ENCODE measurements at regions not wholly inside any gene's neighbourhood (a gene's known extent, or its start where the extent isn't known, plus 50 kb on each side); places are given as distances from the start of the nearest gene placed in this dataset.
"Not testable (repeated sequence)": the region's sequence is repeated elsewhere in the genome, so short reads cannot be mapped to it uniquely, and the experiment has no call there.

DNA sequence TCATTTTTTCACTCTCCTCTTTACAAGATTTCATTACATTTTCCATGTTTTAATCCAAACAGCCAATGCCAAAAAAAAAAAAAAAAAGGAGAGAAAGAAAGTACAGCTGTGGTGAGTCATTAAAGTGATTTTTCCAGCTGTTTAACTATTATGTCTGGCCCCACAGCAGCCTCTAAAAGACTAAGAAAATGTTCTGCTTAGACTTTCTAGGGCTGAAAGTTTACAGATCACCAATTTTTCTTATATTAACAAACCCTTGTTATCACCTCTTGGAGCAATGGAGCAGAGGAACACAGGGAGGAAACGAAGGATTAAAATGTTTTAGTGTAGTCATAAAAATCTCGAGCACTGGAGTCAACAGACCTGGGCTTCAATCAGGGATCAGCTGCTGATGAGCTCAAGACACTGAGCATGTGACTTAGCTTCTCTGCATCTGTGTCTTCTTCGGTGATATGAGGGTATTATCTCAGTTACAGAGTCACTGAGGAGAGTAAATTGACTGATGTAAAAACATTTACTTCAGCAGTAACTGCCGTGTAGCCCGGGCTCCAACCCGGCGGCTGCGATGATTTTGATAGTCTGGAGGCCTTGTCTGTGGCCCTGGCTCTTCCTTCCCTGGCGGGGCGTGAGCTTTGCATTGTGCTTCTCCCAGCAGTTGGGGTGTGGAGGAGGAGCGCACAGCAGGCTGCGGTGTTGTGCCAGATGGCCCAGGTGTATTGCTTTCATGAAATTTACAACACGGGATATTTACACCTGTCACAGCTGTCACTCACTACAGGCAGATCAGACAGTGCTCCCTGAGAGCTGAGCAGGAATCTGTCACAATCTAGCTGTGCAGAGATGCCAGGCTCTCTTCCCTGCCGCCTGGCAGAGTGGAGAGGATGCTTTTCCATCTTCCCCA lies 298.3 kb upstream of the FZD8 start:
- DNase-seq (ENCODE audit: low spot score) = peak; percentile 38

DNA sequence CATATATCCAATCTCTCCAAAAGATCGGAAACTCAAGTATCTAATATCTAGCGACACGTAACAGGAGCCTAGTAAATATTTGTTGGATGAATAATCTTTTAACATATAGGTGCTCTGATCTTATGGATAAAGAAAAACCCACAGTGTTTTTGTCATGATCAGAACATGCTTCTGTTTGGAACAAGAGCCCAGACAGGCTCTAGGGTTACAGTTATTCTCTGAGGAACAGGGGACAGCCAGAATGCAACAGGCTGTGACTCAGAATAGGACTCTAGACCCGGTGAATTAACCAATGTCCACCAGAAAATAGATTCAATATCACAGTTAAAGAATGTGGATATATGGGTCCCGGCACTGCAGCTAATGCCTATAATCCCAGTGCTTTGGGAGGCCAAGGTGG lies 296.1 kb upstream of the FZD8 start:
- no peak for DNase-seq (ENCODE audit: low spot score)

DNA sequence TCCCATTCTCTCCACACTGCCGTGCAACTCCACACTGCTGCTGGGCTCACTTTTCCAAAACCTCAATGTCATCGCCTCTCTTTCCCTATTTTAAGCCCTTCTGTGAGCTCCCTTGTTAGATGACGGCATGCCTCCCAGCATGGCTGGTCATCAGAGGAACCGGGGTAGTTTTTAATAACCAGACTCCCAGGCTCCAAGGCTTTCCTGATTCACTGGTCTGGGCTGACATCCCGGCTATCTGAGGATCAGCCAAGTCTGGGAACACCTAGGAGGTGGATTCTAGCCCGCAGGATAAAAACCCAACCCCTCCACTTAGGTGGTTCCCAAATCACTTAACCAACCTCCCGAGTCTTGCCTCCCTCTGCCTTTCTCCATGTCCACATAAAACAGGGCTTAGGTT lies 295.4 kb upstream of the FZD8 start:
- DNase-seq (ENCODE audit: low spot score) = no peak

GRCh38 chr10:35934642-35934995 lies 292.5 kb upstream of the FZD8 start:
- no peak for DNase-seq (ENCODE audit: low spot score)

DNA sequence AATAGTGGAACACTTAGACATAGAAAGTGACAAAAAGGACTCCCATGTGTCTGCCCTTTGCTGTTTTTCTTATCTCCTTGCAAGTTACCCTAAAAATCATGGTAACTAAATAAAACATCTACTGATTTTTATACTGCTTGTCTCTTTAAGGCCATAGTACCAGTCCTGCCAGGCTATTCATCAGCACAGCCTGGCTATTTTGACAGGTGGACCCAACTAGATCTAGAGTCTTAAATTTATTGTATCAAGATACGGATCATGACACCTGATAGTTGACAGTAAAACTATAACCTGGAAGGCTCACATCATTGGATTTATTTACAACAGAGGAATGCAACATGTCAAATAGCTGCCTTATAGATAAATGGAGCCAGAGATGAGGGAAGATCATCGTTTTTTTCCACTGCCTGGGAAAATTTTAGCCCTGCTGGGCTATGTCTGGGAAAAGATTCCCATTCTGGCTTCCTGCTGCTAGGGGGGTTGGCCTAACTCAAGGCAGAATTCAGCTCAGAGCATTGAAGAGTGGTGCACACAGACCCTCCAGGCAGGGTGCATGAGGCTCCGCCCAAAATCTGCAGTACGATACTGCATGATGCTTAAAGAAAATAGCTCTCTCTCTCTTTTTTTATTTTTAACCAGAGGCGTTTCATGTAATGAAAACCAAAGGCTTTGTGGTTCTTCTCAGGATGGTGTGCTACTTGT lies 292.0 kb upstream of the FZD8 start:
- DNase-seq (ENCODE audit: low spot score) = no peak

DNA sequence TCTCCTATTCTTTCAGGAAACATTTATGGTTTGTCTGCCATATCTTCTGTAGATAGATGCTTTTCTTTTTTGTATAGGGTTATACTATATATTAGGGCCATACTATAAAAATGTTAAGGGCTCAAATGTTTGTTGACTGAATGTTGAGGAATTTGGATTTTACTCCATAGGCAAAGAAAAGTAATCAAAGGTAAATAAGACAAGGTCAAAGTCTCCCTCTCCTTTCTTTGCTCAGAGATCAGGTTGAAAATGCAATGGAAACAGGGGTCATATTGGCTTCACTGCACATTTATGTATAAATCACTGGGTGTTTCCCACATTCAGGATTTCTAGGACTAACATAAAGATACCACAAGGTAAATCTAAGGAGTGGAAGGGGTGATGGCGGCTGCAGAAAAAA lies 291.4 kb upstream of the FZD8 start:
- no peak for DNase-seq (ENCODE audit: low spot score)

DNA sequence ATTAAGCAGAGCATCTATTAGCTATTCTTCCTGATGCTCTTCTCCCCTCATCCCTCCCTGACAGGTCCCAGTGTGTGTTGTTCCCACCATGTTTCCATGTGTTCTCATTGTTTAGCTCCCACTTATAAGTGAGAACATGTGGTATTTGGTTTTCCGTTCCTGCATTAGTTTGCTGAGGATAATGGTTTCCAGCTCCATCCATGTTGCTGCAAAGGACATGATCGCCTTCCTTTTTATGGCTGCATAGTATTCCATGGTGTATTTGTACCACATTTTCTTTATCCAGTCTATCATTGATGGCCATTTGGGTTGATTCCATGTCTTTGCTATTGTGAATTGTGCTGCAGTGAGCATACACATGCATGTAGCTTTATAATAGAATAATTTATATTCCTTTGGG lies 287.9 kb upstream of the FZD8 start:
- not testable (repeated sequence) for DNase-seq (ENCODE audit: low spot score)

GRCh38 chr10:35928748-35929147 lies 286.7 kb upstream of the FZD8 start:
- DNase-seq (ENCODE audit: low spot score) = no peak

GRCh38 chr10:35927990-35928488 lies 285.9 kb upstream of the FZD8 start:
- no peak for DNase-seq (ENCODE audit: low spot score)

DNA sequence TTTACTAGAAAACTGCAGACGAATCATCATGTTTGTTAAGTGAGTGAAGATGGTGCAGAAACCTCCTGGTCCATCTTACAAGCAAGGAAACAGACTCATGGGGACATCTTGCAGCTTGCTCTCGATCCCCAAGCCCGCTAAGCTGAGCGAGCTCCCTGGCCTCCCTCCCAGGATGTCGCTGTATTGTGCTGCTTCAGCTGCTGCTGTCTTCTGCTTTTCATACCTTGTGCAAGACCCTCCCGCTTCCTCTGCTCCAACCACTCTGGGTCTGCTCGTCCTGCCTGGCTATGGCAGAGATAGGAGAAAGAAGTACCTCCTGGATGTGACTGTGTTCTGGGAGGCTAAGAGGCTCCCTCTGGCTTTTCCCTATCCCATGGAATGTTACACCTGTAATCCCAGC lies 285.2 kb upstream of the FZD8 start:
- DNase-seq (ENCODE audit: low spot score) = no peak

- DNase-seq (ENCODE audit: low spot score) = no peak
Measured at GRCh38 chr10:35926846-35927245, 284.8 kb upstream of the FZD8 start.

DNA sequence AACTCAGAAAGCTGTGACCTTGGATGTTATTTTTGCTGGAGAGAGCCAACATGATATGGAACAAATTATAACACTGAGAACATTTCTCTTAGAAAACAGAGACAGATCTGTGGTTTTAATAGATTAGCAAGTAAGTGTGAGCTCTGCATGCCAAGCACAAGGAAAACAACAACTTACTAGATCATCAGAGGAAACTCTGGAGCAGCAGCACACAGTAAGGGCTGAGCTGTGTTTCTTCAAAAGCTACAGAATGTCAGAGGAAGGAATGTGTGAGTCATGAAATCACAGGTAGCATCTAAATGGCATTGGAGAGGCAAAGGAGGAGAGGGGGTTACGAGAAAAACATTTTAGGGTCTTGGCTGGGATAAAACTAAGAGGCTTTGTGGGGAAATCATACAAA lies 283.4 kb upstream of the FZD8 start:
- DNase-seq (ENCODE audit: low spot score) = no peak

DNA sequence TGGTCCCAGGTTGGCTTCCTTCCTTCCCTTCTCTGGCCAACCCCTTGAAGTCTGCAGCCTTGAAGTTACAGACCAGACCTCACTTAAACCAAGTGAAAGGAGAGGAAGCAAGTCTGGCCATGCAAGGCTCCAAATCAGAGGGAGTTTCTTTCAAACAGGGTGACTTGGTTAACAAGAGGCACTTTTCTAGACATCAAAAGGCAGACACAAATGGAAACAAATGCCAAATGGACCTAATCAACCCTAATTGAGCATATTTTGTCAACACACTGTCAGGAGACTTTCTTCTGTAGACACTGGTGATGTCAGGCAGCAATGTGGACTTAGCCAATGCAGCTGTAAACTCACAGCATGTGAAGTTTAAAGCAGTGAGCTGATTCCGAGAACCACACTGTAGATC lies 282.7 kb upstream of the FZD8 start:
- DNase-seq (ENCODE audit: low spot score) = no peak

DNA sequence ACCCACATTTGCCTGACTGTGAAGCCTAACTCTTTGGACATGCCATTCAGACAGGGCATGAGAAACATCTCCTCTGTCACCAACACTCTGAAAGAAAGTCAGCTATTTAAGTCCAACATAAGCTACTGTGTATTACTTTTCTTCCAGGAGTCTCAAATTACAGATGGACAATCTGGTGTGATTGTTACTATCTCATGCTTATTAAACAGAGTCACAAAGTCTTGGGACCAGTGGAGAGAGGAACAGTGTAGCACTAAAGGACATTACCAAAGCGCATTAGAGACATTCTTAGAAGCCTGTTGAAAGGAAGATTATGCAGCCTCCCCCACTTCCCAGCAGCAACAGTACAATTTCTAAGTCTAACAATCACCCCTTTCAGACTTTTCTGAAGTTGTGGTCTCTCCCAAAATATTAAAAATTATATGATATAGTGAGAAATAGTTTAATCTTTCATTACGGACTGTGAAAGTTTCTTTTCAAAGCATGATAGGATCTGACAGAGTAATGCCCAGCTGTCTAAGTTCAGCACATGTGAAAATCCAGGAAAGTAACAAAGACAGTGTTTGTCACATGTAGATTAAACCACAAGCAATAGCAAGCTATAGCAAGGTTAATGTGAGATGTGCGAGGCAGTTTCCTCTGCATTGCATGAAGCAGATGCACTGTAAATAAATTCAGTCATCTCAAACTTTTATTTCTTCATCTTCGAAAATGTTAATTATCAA lies 280.9 kb upstream of the FZD8 start:
- DNase-seq (ENCODE audit: low spot score) = no peak

DNA sequence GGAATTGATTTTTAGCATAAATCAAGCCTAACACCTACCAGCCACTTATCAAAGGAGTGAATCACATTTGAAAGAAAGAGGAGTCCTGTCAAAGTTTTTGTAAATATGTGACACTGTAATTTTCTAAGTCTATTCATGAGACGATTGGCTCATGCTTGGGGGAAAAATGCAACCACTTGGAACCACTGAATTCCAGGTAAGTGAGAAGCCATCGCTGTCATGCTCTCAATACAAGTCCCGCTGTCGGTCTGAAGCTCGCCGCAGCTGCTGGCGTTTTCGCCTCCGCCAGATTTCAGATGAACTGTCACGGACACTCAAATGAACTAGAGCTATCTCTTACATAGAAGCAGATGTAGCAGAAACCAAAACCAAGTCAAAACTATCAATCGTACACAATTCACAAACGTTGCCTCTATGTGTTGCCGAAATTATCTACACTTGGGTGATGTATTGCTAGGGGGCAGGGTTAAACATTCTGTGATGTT lies 279.8 kb upstream of the FZD8 start:
- DNase-seq (ENCODE audit: low spot score) = no peak

DNA sequence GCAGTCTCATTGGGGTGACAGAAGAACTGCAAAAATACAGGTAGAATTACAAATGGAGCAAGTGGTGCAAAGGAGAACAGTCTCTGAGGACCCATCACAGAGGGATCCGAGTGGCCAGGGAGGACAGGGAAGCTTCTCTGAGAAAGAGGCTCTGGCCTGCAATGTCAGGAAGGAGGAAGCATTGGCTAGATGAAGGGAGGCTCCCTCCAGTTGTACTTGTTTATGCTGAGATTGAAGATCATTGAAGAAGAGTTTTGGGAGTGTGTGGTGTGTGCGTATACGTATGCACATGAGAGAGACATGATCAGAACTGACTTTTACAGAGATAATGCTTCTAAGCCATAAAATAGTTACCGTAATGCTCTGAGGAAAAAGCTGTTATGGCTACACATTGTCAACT lies 274.7 kb upstream of the FZD8 start:
- no peak for DNase-seq (ENCODE audit: low spot score)

DNA sequence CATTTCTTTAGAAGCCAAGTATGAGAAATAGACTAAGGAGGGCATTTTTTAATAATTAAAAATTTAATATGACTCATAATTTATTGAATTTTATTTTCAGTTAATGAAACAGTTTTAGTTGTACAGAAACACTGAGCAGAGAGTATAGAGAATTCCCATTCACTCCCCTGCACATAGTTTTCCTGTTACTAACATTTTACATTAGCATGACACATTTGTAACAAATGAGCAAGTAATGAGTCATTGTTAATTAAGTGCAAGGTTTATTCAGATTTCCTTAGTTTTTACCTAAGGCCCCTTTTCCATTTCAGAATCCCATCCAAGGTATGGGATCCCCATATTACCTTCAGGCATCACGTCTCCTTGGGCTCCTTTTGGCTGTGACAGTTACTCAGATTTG lies 271.5 kb upstream of the FZD8 start:
- no peak for DNase-seq (ENCODE audit: low spot score)

DNA sequence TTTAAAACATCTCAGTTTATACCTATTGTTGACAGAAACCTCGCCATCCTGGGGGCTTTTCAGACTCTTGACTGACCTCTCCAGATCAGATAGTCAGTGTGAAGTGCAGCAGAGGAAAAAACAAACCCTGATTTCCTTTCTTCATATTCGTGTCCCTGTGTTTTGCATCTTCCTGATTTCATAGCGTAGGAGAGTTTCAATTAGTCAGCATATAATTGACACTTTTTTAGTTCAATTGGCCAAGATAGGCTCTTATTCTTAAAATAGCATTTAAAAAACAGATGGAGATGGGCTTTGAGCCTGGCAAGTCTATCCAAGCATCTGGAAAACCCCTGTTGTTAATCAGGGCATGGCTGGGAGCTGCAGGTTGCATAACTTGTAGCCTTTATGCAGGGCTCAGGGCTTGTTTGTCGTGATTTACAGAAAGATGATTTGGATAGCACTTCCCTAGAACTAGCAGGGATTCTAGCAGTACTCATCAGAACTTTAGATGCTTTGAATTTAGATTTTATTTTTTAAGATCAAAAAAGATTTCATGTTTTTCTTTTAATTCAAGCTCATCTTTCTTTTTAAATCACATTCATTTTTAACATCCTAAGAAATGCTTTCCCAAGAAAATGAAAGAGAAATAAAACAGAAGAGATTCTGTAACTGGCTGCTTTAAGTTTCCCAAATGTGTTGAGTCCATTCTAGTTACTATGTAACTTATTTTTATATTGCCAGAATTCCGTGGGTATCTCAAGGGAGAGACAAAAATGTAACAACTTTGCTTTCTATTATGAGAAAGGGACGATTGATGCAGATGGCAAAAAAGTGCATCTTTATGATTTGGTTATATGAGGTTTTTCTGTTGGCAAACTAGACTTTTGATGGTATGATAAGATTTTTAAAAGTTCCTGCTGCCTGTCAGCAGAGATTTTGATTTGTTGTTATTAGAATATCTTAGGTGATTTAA lies 270.8 kb upstream of the FZD8 start:
- DNase-seq (ENCODE audit: low spot score) = no peak

DNA sequence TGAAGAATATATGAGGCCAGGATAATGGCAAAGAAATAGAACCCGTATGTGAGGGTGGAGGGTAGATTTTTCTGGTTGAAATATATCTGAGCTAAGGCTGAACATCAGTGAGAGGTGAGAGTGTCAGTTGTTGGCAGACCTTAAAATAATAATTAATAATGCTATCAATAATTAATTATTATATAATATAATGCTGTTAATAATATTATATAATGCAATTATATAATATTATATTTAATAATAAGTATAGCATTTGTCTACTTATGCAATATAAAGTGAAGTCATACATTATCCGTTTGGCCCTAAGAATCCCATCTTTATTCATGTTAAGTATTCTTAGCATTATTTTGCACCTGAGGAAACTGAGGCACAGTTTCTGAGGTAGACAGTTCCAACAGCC lies 269.9 kb upstream of the FZD8 start:
- no peak for DNase-seq (ENCODE audit: low spot score)

DNA sequence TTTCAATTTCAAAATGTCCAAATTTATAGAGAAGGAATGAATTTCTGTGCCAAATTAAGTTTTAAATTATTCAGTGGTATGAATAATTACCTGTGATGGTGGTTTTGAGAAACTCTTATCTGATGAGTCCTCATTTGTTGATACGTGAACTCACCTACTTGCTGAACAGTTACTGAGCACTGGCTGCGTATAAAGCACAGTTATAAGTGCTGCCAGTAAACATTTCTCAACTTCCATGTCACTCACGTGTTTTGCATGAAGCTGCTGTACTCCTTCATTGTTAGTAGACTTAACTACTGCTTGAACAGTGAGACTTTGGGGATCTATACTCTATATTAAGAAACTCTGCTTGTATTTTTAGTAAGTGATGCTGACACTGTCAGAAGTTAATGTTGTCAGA lies 269.1 kb upstream of the FZD8 start:
- DNase-seq (ENCODE audit: low spot score) = no peak

DNA sequence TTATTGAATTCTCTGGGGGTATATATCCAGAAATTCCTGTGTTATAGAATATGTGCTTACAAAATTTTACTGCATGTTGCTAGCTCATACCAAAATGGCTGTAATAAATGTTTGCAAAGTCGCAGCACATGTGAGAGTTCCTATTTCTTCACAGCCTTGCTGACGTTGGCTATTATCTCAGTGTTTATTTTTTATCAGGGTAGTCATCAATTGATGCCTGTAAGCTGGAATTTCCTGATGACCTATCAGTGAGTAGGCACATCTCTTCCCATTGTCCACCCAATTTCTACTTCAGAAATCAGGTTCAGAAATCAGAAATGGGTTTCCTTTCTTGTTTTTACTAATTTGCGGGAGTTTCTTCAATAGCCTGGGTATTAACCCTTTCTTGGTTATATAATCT lies 268.1 kb upstream of the FZD8 start:
- no peak for DNase-seq (ENCODE audit: low spot score)
